ENCODE measurements at regions not wholly inside any gene's neighbourhood (a gene's known extent, or its start where the extent isn't known, plus 50 kb on each side); places are given as distances from the start of the nearest gene placed in this dataset.

- POLR2A ChIA-PET (ENCODE audit: unreplicated experiment): no interaction called here
- TF ChIP-seq MXI1 (IDR thresholded peaks at IDR 0.05; ENCODE audit: borderline replicate concordance, low read depth, low read length) (no peak), ELK1 (IDR thresholded peaks at IDR 0.05; ENCODE audit: borderline replicate concordance, low read depth, low read length) (no peak), RAD21 (IDR thresholded peaks at IDR 0.05; ENCODE audit: low read length) (no peak), RFX5 (IDR thresholded peaks at IDR 0.05; ENCODE audit: low read depth, low read length) (no peak), MAZ (IDR thresholded peaks at IDR 0.05; ENCODE audit: borderline replicate concordance, low read depth, low read length) (no peak), FOS (IDR thresholded peaks at IDR 0.05; ENCODE audit: low read depth, low read length) (no peak), POLR2A (IDR thresholded peaks at IDR 0.05; ENCODE audit: low read depth, low read length) (no peak), CHD1 (IDR thresholded peaks at IDR 0.05; ENCODE audit: low read depth, low read length) (no peak), RCOR1 (IDR thresholded peaks at IDR 0.05; ENCODE audit: insufficient replicate concordance, low read length) (no peak), MAFK (IDR thresholded peaks at IDR 0.05; ENCODE audit: low read depth, low read length) (no peak)
- TF ChIP-seq, protein P1, sequence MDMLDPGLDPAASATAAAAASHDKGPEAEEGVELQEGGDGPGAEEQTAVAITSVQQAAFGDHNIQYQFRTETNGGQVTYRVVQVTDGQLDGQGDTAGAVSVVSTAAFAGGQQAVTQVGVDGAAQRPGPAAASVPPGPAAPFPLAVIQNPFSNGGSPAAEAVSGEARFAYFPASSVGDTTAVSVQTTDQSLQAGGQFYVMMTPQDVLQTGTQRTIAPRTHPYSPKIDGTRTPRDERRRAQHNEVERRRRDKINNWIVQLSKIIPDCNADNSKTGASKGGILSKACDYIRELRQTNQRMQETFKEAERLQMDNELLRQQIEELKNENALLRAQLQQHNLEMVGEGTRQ (IDR thresholded peaks at IDR 0.05; ENCODE audit: low read depth, low read length): no peak
- TF ChIP-seq, protein P2, sequence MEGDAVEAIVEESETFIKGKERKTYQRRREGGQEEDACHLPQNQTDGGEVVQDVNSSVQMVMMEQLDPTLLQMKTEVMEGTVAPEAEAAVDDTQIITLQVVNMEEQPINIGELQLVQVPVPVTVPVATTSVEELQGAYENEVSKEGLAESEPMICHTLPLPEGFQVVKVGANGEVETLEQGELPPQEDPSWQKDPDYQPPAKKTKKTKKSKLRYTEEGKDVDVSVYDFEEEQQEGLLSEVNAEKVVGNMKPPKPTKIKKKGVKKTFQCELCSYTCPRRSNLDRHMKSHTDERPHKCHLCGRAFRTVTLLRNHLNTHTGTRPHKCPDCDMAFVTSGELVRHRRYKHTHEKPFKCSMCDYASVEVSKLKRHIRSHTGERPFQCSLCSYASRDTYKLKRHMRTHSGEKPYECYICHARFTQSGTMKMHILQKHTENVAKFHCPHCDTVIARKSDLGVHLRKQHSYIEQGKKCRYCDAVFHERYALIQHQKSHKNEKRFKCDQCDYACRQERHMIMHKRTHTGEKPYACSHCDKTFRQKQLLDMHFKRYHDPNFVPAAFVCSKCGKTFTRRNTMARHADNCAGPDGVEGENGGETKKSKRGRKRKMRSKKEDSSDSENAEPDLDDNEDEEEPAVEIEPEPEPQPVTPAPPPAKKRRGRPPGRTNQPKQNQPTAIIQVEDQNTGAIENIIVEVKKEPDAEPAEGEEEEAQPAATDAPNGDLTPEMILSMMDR (conservative IDR thresholded peaks at IDR 0.05; ENCODE audit: low read depth, low read length): no peak
Measured at GRCh38 chr4:180792541-180792940, 1450.7 kb upstream of the TENM3 start.

More at GRCh38 chr4:180792541-180792940, 1450.7 kb upstream of the TENM3 start:
- no peaks in the 10 kb centered on the region for H3K4me1 ChIP-seq (ENCODE audit: control insufficient read depth, insufficient read depth, low read length)
- H3K4ac ChIP-seq (ENCODE audit: low read depth, low read length): no peak overlapping the region
- BruUV-seq (replicated peaks): no TSS peak
- no peak for ATAC-seq (ENCODE audit: low read depth)
- H3K36me3 ChIP-seq (ENCODE audit: control insufficient read depth, insufficient read depth, low read length): no peaks in the 10 kb centered on the region
- H3K4me3 ChIP-seq (ENCODE audit: insufficient read depth, low read depth, low read length): no peak overlapping the region
- no peaks in the 10 kb centered on the region for H3K9me3 ChIP-seq (ENCODE audit: control insufficient read depth, insufficient read depth, low read length)
- CTCF ChIA-PET: no interaction called here
- no peak overlapping the region for H2AFZ ChIP-seq (replicated peaks; ENCODE audit: low read length, poor library complexity)
- no peaks in the 10 kb centered on the region for H3K9me1 ChIP-seq (ENCODE audit: insufficient read depth, low read length)
- no peak overlapping the region for H2BK15ac ChIP-seq (ENCODE audit: low read depth, low read length)
- H2AK5ac ChIP-seq (ENCODE audit: low read depth, low read length): no peak overlapping the region
- H2BK20ac ChIP-seq (ENCODE audit: low read depth, low read length): no peak overlapping the region
- H3K14ac ChIP-seq (replicated peaks; ENCODE audit: low read depth, low read length): no peak overlapping the region
- no peak overlapping the region for H3K56ac ChIP-seq (ENCODE audit: extremely low read depth, insufficient read depth, low read length)
- H2BK120ac ChIP-seq (ENCODE audit: low read depth, low read length): no peak overlapping the region
- no peak overlapping the region for H4K91ac ChIP-seq (ENCODE audit: insufficient read depth, low read depth, low read length)
- H3K4me2 ChIP-seq (ENCODE audit: low read depth, low read length): no peak overlapping the region
- H3K9ac ChIP-seq (ENCODE audit: low read depth, low read length): no peak overlapping the region
- H3K23ac ChIP-seq (ENCODE audit: low read depth, low read length): no peak overlapping the region
- intact Hi-C loops (cut with micrococcal nuclease) (no loop called here), in situ Hi-C loops (cut with MboI; ENCODE audit: low sequenced_read_pairs) (no loop called here), dilution Hi-C loops (cut with HindIII; ENCODE audit: low sequenced_read_pairs, unreplicated experiment) (no loop called here)
- H2AK9ac ChIP-seq (replicated peaks; ENCODE audit: low read depth, low read length, poor library complexity): no peak overlapping the region
- no peaks in the 10 kb centered on the region for H4K20me1 ChIP-seq (ENCODE audit: insufficient read depth, low read length)
- no peak overlapping the region for H2BK5ac ChIP-seq (ENCODE audit: low read depth, low read length, poor library complexity, severe bottlenecking)
- no peaks in the 10 kb centered on the region for H3K27me3 ChIP-seq (ENCODE audit: control insufficient read depth, insufficient read depth, low read length)
- no peak overlapping the region for H4K5ac ChIP-seq (ENCODE audit: low read depth, low read length)
- H3K27ac ChIP-seq (ENCODE audit: insufficient read depth, low read length): no peak overlapping the region
- H4K8ac ChIP-seq (ENCODE audit: low read depth in 2 of 2, low read length in 2 of 2): no peak overlapping the region
- no peaks in the 10 kb centered on the region for H3K79me1 ChIP-seq (ENCODE audit: low read depth in 1 of 2, low read length in 2 of 2)
- no peak overlapping the region for H3K18ac ChIP-seq (ENCODE audit: low read depth, low read length)
- no peak for DNase-seq

Measured in IMR-90 (cell line).